GM21381 (cell line): ENCODE measurements at regions not wholly inside any gene's neighbourhood (a gene's known extent, or its start where the extent isn't known, plus 50 kb on each side); places are given as distances from the start of the nearest gene placed in this dataset.
"Not testable (repeated sequence)": the region's sequence is repeated elsewhere in the genome, so short reads cannot be mapped to it uniquely, and the experiment has no call there.

Source experiments
- ATAC-seq: cut with Tn5 transposase; IDR thresholded peaks from one replicate; pipeline ENCODE4 v1.9.1; 2021; ENCODE audit warnings: mild to moderate bottlenecking, moderate library complexity; ENCODE audit not compliant: unreplicated experiment

- ATAC-seq: no peak
Measured at GRCh38 chr5:56311306-56311905, 78.3 kb upstream of the ANKRD55 start.

- no peak for ATAC-seq
Measured at GRCh38 chr5:56310711-56311204, 77.6 kb upstream of the ANKRD55 start.

- no peak for ATAC-seq
Measured at GRCh38 chr5:56309262-56309826, 76.2 kb upstream of the ANKRD55 start.

- ATAC-seq: no peak
Measured at GRCh38 chr5:56307714-56308333, 74.7 kb upstream of the ANKRD55 start.

- ATAC-seq: no peak
Measured at GRCh38 chr5:56306433-56307150, 73.5 kb upstream of the ANKRD55 start.

- ATAC-seq: no peak
Measured at GRCh38 chr5:56305001-56305950, 72.1 kb upstream of the ANKRD55 start.

GRCh38 chr5:56303511-56303910 lies 70.4 kb upstream of the ANKRD55 start:
- no peak for ATAC-seq

GRCh38 chr5:56302027-56302426 lies 68.9 kb upstream of the ANKRD55 start:
- ATAC-seq: no peak

- no peak for ATAC-seq
Measured at GRCh38 chr5:56301069-56301468, 67.9 kb upstream of the ANKRD55 start.

GRCh38 chr5:56299212-56299611 lies 66.1 kb upstream of the ANKRD55 start:
- ATAC-seq: no peak

GRCh38 chr5:56298336-56299090 lies 65.4 kb upstream of the ANKRD55 start:
- no peak for ATAC-seq

GRCh38 chr5:56297851-56298250 lies 64.7 kb upstream of the ANKRD55 start:
- ATAC-seq: no peak

- not testable (repeated sequence) for ATAC-seq
Measured at GRCh38 chr5:56295311-56295710, 62.2 kb upstream of the ANKRD55 start.

- no peak for ATAC-seq
Measured at GRCh38 chr5:56294354-56294753, 61.2 kb upstream of the ANKRD55 start.

- ATAC-seq: not testable (repeated sequence)
Measured at GRCh38 chr5:56292874-56293273, 59.7 kb upstream of the ANKRD55 start.

- ATAC-seq: no peak
Measured at GRCh38 chr5:56291661-56292374, 58.7 kb upstream of the ANKRD55 start.

GRCh38 chr5:56291079-56291643 lies 58.0 kb upstream of the ANKRD55 start:
- no peak for ATAC-seq

GRCh38 chr5:56290378-56291078 lies 57.4 kb upstream of the ANKRD55 start:
- ATAC-seq: no peak
